Peyer's patch (tissue), 4 donors: ENCODE measurements at regions not wholly inside any gene's neighbourhood (a gene's known extent, or its start where the extent isn't known, plus 50 kb on each side); places are given as distances from the start of the nearest gene placed in this dataset.
"Not testable (repeated sequence)": the region's sequence is repeated elsewhere in the genome, so short reads cannot be mapped to it uniquely, and the experiment has no call there.

Experiments
- DNase-seq, 3 donors: peaks; one replicate each; pipeline ENCODE4 v3.0.0-alpha.2; 2017 to 2019
- H3K27ac ChIP-seq, 4 donors: fragments of 200-600 bp; sonication (generic); one replicate each; pipeline ENCODE4 v1.5.1; 2016 to 2019
- H3K27me3 ChIP-seq, 2 donors: fragments of 200-600 bp; sonication (generic); one replicate each; pipeline ENCODE4 v1.5.1; 2019
- H3K36me3 ChIP-seq, 3 donors: fragments of 200-600 bp; sonication (generic); one replicate each; pipeline ENCODE4 v1.5.1; 2016 to 2019
- H3K4me1 ChIP-seq, 4 donors: fragments of 200-600 bp; sonication (generic); one replicate each; pipeline ENCODE4 v1.5.1; 2016 to 2019
- H3K4me3 ChIP-seq, 4 donors: fragments of 200-600 bp; sonication (generic); 1 replicate in 3 of 4; 2 replicates in 1 of 4; pipeline ENCODE4 v1.5.1; 2016 to 2019; ENCODE audit warnings: mild to moderate bottlenecking in 1 of 4
- H3K9me3 ChIP-seq, 4 donors: fragments of 200-600 bp; sonication (generic); one replicate each; pipeline ENCODE4 v1.5.1; 2016 to 2019; ENCODE audit warnings: mild to moderate bottlenecking in 1 of 4
- POLR2A ChIP-seq, 2 donors: fragments of 450-650 bp; IDR thresholded peaks; one replicate each; pipeline ENCODE4 v1.5.1; 2017; ENCODE audit warnings: antibody characterized with exemption in 2 of 2, mild to moderate bottlenecking in 2 of 2, moderate library complexity in 2 of 2
- TF ChIP-seq, protein P1 (sequence below), 6 experiments: fragments of 450-650 bp in 4 of 6; fragments of 200-600 bp in 2 of 6; sonication (generic) in 1 of 6; IDR thresholded peaks; one replicate each; pipeline ENCODE4 v1.5.1; 2017 to 2019; ENCODE audit warnings: antibody characterized with exemption in 6 of 6, mild to moderate bottlenecking in 3 of 6, moderate library complexity in 1 of 6

DNA sequence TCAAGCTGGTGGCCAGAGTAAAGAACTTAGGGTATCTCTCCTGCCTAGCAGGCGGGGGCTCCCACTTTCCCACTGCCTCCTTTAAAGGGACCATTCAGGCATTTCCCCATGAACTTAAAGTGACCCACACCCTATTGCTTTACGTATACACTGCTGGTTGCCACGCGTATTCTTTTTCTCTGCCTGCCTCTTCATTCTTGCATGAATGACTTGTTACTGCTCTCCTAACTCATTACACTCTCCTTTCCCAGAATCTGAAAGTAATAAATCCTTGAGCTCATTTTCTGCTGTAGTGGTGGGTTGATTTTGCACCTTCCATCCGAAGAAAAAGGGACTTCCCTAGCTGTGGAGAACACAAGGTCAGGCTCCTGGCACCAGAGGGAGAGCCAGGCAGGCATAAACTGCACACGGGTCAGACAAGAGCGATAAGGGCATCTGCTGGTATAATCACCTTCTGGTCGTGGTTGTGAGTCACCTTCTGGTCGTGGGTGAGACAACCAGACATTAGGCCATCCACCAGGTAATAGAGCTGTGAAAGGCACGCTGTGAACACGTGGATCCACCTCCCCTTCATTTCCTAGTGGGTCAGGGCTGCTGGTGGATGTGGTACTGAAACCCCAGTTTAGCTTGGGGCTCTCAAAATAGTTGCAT, 950.3 kb downstream of the SOCS6 start:
- H3K9me3 ChIP-seq, result no peaks in the 10 kb centered on the region
- no peak overlapping the region for H3K27ac ChIP-seq
- no peak for TF ChIP-seq POLR2A (IDR thresholded peaks at IDR 0.05)
- TF ChIP-seq, protein P1, sequence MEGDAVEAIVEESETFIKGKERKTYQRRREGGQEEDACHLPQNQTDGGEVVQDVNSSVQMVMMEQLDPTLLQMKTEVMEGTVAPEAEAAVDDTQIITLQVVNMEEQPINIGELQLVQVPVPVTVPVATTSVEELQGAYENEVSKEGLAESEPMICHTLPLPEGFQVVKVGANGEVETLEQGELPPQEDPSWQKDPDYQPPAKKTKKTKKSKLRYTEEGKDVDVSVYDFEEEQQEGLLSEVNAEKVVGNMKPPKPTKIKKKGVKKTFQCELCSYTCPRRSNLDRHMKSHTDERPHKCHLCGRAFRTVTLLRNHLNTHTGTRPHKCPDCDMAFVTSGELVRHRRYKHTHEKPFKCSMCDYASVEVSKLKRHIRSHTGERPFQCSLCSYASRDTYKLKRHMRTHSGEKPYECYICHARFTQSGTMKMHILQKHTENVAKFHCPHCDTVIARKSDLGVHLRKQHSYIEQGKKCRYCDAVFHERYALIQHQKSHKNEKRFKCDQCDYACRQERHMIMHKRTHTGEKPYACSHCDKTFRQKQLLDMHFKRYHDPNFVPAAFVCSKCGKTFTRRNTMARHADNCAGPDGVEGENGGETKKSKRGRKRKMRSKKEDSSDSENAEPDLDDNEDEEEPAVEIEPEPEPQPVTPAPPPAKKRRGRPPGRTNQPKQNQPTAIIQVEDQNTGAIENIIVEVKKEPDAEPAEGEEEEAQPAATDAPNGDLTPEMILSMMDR (IDR thresholded peaks at IDR 0.05), result no peak
- DNase-seq, result no peak
- H3K27me3 ChIP-seq, result no peaks in the 10 kb centered on the region
- H3K4me1 ChIP-seq, result no peaks in the 10 kb centered on the region
- no peaks in the 10 kb centered on the region for H3K36me3 ChIP-seq
- no peak overlapping the region for H3K4me3 ChIP-seq

DNA sequence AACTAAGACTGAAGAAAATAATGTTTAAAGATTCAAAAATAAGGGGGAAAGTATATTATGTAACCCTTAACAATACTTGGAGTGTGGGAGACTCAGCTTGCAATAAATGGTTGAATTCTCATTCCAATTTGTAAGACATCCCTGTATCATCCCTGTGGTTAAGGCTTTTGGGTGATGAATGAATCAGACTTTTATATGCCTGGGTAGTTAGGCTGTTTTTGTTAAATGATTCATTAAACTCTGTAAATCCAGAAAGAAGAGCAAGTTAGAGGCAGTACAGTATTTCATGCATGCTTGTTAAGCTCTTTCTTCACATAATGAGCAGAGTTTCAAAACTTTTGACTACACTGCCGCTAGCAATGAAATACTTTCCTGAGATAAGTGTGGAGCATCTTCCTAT, 948.8 kb downstream of the SOCS6 start:
- no peaks in the 10 kb centered on the region for H3K9me3 ChIP-seq
- DNase-seq, result no peak

DNA sequence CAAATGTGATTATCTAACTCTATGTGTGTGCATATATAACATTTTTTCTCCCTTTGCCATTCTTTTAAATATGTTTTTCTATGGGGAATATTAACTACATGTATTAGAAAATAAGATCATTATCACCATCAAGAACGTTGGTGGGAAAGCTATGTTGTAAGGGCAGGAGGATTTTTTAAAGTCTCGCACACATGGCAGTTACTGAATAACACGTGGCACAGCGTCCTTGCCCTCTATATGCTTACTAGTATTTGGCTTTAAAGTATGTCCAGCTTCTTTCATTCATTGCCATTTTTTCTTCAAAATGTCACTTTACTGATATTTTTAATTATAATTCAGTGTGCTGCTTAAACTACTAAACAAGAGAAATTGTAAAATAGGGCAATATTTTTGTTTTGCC, 944.3 kb downstream of the SOCS6 start:
- DNase-seq, result no peak
- no peak overlapping the region for H3K27ac ChIP-seq
- no peaks in the 10 kb centered on the region for H3K4me1 ChIP-seq
- H3K36me3 ChIP-seq, result no peaks in the 10 kb centered on the region
- no peaks in the 10 kb centered on the region for H3K27me3 ChIP-seq
- no peaks in the 10 kb centered on the region for H3K9me3 ChIP-seq
- no peak for TF ChIP-seq POLR2A (IDR thresholded peaks at IDR 0.05)
- TF ChIP-seq, protein P1 (IDR thresholded peaks at IDR 0.05), result no peak
- no peak overlapping the region for H3K4me3 ChIP-seq

More for the DNA sequence above, 948.8 kb downstream of the SOCS6 start:
- Histone ChIP-seq H3K36me3 (no peaks in the 10 kb centered on the region), H3K4me1 (no peaks in the 10 kb centered on the region), H3K27me3 (no peaks in the 10 kb centered on the region), H3K4me3 (no peak overlapping the region), H3K27ac (no peak overlapping the region)
- TF ChIP-seq, protein P1 (IDR thresholded peaks at IDR 0.05), result no peak
- TF ChIP-seq POLR2A (IDR thresholded peaks at IDR 0.05), result no peak

DNA sequence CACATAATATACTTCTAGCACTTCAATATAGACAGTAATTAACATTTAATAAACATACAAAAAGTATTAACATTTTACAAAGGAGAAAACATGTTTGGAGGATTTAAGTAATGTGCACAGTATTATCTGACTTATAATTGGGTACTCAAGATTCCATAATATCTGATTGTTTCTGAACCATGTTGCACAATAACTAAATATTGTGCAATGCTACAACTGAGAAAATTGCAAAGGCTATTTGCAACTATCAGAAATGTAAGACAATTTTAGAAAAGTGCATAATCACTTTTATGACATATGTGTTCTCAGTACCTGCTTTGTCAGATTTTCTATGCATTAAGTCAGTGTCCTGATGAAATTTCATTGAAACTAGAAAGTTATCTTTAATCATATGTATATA, 934.6 kb downstream of the SOCS6 start:
- TF ChIP-seq POLR2A (IDR thresholded peaks at IDR 0.05), result no peak
- TF ChIP-seq, protein P1 (IDR thresholded peaks at IDR 0.05), result no peak
- no peak overlapping the region for H3K4me3 ChIP-seq
- H3K27me3 ChIP-seq, result no peaks in the 10 kb centered on the region
- H3K9me3 ChIP-seq, result no peaks in the 10 kb centered on the region
- no peaks in the 10 kb centered on the region for H3K4me1 ChIP-seq
- DNase-seq, result no peak
- H3K36me3 ChIP-seq, result no peaks in the 10 kb centered on the region
- H3K27ac ChIP-seq, result no peak overlapping the region

DNA sequence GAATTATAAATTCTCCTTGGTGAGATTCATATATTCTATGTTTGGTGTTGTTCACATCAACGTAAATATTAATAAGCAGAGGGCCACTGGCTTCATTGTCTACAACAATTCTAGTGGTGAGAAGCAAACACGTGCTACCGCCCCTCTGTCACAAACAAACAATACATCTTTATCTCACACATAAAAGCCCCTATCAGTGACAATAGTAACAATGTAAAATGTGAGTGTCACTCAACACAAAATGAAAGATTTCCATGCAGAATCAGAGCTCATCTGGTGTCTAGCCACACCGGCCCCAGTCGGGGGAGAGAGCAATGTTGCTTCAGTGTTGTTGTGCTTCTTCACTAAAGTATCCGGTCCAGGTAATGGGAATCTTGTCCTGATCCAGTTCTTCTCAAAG, 932.6 kb downstream of the SOCS6 start:
- Histone ChIP-seq H3K36me3 (no peaks in the 10 kb centered on the region), H3K9me3 (no peaks in the 10 kb centered on the region), H3K27ac (no peak overlapping the region), H3K4me3 (no peak overlapping the region), H3K4me1 (no peaks in the 10 kb centered on the region), H3K27me3 (no peaks in the 10 kb centered on the region)
- no peak for DNase-seq
- no peak for TF ChIP-seq POLR2A (IDR thresholded peaks at IDR 0.05)
- TF ChIP-seq, protein P1 (IDR thresholded peaks at IDR 0.05), result no peak

DNA sequence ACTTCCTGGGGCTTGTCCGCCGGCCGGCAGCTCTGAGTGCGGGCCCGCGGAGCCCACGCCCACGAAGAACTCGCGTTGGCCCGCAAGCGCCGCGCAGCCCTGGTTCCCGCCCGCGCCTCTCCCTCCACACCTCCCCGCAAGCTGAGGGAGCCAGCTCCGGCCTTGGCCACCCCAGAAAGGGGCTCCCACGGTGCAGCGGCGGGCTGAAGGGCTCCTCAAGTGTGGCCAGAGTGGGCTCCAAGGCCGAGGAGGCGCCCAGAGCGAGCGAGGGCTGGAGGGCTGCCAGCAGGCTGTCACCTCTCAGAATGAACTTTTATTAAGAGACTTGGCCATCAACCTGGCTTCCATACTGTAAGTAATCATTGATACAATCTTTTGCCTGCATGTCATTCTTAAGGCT, 923.9 kb downstream of the SOCS6 start:
- not testable (repeated sequence) for H3K4me3 ChIP-seq, H3K4me1 ChIP-seq, H3K27me3 ChIP-seq, DNase-seq, H3K36me3 ChIP-seq, H3K27ac ChIP-seq, H3K9me3 ChIP-seq
